Activated naive CD4-positive, alpha-beta T cell treated with anti-CD3 and anti-CD28 coated beads, Interleukin-2, amount 10 ng/mL, durations not matched to agents 7 days and 5 days (primary cell): ENCODE measurements at regions not wholly inside any gene's neighbourhood (a gene's known extent, or its start where the extent isn't known, plus 50 kb on each side); places are given as distances from the start of the nearest gene placed in this dataset.

Experiments used
- CTCF ChIA-PET: fragments of 350-600 bp; sonication (Branson Sonifier 250); formaldehyde crosslinking; loops from one replicate; lab custom pipeline; 2021; ENCODE audit warnings: antibody characterized with exemption; lab: Charles Lee
- DNase-seq: peaks from one replicate; pipeline ENCODE4 v3.0.0-alpha.2; 2020
- H3K27ac Mint-ChIP-seq: one replicate; pipeline ENCODE4 v1.8.0; 2021; ENCODE audit warnings: mild to moderate bottlenecking, moderate library complexity, mixed read lengths
- H3K27me3 Mint-ChIP-seq: one replicate; pipeline ENCODE4 v1.8.0; 2021; ENCODE audit warnings: mild to moderate bottlenecking, mixed read lengths
- H3K36me3 Mint-ChIP-seq: one replicate; pipeline ENCODE4 v1.8.0; 2021; ENCODE audit warnings: mixed read lengths
- H3K4me1 Mint-ChIP-seq: one replicate; pipeline ENCODE4 v1.8.0; 2021; ENCODE audit warnings: mixed read lengths
- H3K4me3 Mint-ChIP-seq: one replicate; pipeline ENCODE4 v1.8.0; 2021; ENCODE audit warnings: mild to moderate bottlenecking, moderate library complexity, mixed read lengths
- H3K9me3 Mint-ChIP-seq: one replicate; pipeline ENCODE4 v1.8.0; 2021; ENCODE audit warnings: mixed read lengths

- Mint-ChIP-seq H3K27me3 (peaks cover 5% of the 10 kb centered on the region), H3K9me3 (no peaks in the 10 kb centered on the region), H3K36me3 (no peaks in the 10 kb centered on the region), H3K4me1 (no peaks in the 10 kb centered on the region), H3K4me3 (no peak overlapping the region), H3K27ac (no peak overlapping the region)
- DNase-seq: no peak
- CTCF ChIA-PET: no interaction called here
These were observed 397.4 kb downstream of the PTPRU start for GRCh38 chr1:29633771-29634170.

- H3K9me3 Mint-ChIP-seq: peaks cover under 1% of the 10 kb centered on the region
- CTCF ChIA-PET: no interaction called here
- no peak for DNase-seq
- H3K4me1 Mint-ChIP-seq: no peaks in the 10 kb centered on the region
- H3K4me3 Mint-ChIP-seq: no peak overlapping the region
- peaks cover 5% of the 10 kb centered on the region for H3K27me3 Mint-ChIP-seq
- H3K27ac Mint-ChIP-seq: no peak overlapping the region
- no peaks in the 10 kb centered on the region for H3K36me3 Mint-ChIP-seq
These were observed 396.7 kb downstream of the PTPRU start for GRCh38 chr1:29632806-29633615.

- Mint-ChIP-seq H3K4me1 (no peaks in the 10 kb centered on the region), H3K27ac (no peak overlapping the region), H3K9me3 (peaks cover 2% of the 10 kb centered on the region), H3K27me3 (peaks cover 5% of the 10 kb centered on the region), H3K36me3 (no peaks in the 10 kb centered on the region), H3K4me3 (no peak overlapping the region)
- CTCF ChIA-PET: no interaction called here
- DNase-seq: no peak
These were observed 395.8 kb downstream of the PTPRU start for GRCh38 chr1:29631836-29632805.

- H3K9me3 Mint-ChIP-seq: peaks cover 2% of the 10 kb centered on the region
- DNase-seq: no peak
- H3K4me3 Mint-ChIP-seq: no peak overlapping the region
- CTCF ChIA-PET: no interaction called here
- no peaks in the 10 kb centered on the region for H3K36me3 Mint-ChIP-seq
- H3K27me3 Mint-ChIP-seq: peaks cover 8% of the 10 kb centered on the region
- no peaks in the 10 kb centered on the region for H3K4me1 Mint-ChIP-seq
- no peak overlapping the region for H3K27ac Mint-ChIP-seq
These were observed 395.0 kb downstream of the PTPRU start for GRCh38 chr1:29631361-29631760.

- H3K27ac Mint-ChIP-seq: no peak overlapping the region
- no peaks in the 10 kb centered on the region for H3K4me1 Mint-ChIP-seq
- peaks cover 3% of the 10 kb centered on the region for H3K27me3 Mint-ChIP-seq
- H3K9me3 Mint-ChIP-seq: peaks cover 2% of the 10 kb centered on the region
- no peak overlapping the region for H3K4me3 Mint-ChIP-seq
- CTCF ChIA-PET: no interaction called here
- H3K36me3 Mint-ChIP-seq: no peaks in the 10 kb centered on the region
- DNase-seq: no peak
These were observed 394.4 kb downstream of the PTPRU start for GRCh38 chr1:29630756-29631155.

- Mint-ChIP-seq H3K4me1 (no peaks in the 10 kb centered on the region), H3K27ac (no peak overlapping the region), H3K9me3 (peaks cover 2% of the 10 kb centered on the region), H3K4me3 (no peak overlapping the region), H3K27me3 (peaks cover 3% of the 10 kb centered on the region), H3K36me3 (no peaks in the 10 kb centered on the region)
- CTCF ChIA-PET: no interaction called here
- no peak for DNase-seq
These were observed 393.6 kb downstream of the PTPRU start for GRCh38 chr1:29629814-29630516.

GRCh38 chr1:29629401-29629800 is 393.1 kb downstream of the PTPRU start:
- Mint-ChIP-seq H3K4me3 (no peak overlapping the region), H3K9me3 (peaks cover 2% of the 10 kb centered on the region), H3K36me3 (no peaks in the 10 kb centered on the region), H3K27me3 (peaks cover 3% of the 10 kb centered on the region), H3K4me1 (no peaks in the 10 kb centered on the region), H3K27ac (no peak overlapping the region)
- DNase-seq: no peak
- CTCF ChIA-PET: no interaction called here

GRCh38 chr1:29628190-29628589 is 391.9 kb downstream of the PTPRU start:
- H3K27ac Mint-ChIP-seq: no peak overlapping the region
- no peak overlapping the region for H3K4me3 Mint-ChIP-seq
- DNase-seq: no peak
- peaks cover 2% of the 10 kb centered on the region for H3K9me3 Mint-ChIP-seq
- H3K4me1 Mint-ChIP-seq: no peaks in the 10 kb centered on the region
- peaks cover 3% of the 10 kb centered on the region for H3K27me3 Mint-ChIP-seq
- CTCF ChIA-PET: no interaction called here
- H3K36me3 Mint-ChIP-seq: no peaks in the 10 kb centered on the region

GRCh38 chr1:29626726-29627125 is 390.4 kb downstream of the PTPRU start:
- Mint-ChIP-seq H3K36me3 (no peaks in the 10 kb centered on the region), H3K9me3 (peaks cover 2% of the 10 kb centered on the region), H3K27me3 (peaks cover 8% of the 10 kb centered on the region), H3K4me3 (no peak overlapping the region), H3K4me1 (no peaks in the 10 kb centered on the region), H3K27ac (no peak overlapping the region)
- DNase-seq: no peak
- CTCF ChIA-PET: no interaction called here

GRCh38 chr1:29626066-29626465 is 389.7 kb downstream of the PTPRU start:
- CTCF ChIA-PET: no interaction called here

GRCh38 chr1:29625084-29625420 is 388.7 kb downstream of the PTPRU start:
- H3K36me3 Mint-ChIP-seq: no peaks in the 10 kb centered on the region
- H3K4me3 Mint-ChIP-seq: no peak overlapping the region
- no peak overlapping the region for H3K27ac Mint-ChIP-seq
- CTCF ChIA-PET: no interaction called here
- H3K27me3 Mint-ChIP-seq: peaks cover 8% of the 10 kb centered on the region
- peaks cover 2% of the 10 kb centered on the region for H3K9me3 Mint-ChIP-seq
- DNase-seq: no peak
- no peaks in the 10 kb centered on the region for H3K4me1 Mint-ChIP-seq

More at GRCh38 chr1:29626066-29626465, 389.7 kb downstream of the PTPRU start:
- no peak overlapping the region for H3K4me3 Mint-ChIP-seq
- no peak for DNase-seq
- H3K27me3 Mint-ChIP-seq: peaks cover 8% of the 10 kb centered on the region
- no peaks in the 10 kb centered on the region for H3K36me3 Mint-ChIP-seq
- no peak overlapping the region for H3K27ac Mint-ChIP-seq
- H3K9me3 Mint-ChIP-seq: peaks cover 2% of the 10 kb centered on the region
- H3K4me1 Mint-ChIP-seq: no peaks in the 10 kb centered on the region

GRCh38 chr1:29624320-29625083 is 388.2 kb downstream of the PTPRU start:
- Mint-ChIP-seq H3K36me3 (no peaks in the 10 kb centered on the region), H3K27me3 (peaks cover 8% of the 10 kb centered on the region)
- CTCF ChIA-PET: no interaction called here

GRCh38 chr1:29623501-29623900 is 387.2 kb downstream of the PTPRU start:
- Mint-ChIP-seq H3K27ac (no peak overlapping the region), H3K27me3 (peaks cover 8% of the 10 kb centered on the region), H3K36me3 (no peaks in the 10 kb centered on the region), H3K9me3 (peaks cover 2% of the 10 kb centered on the region), H3K4me3 (no peak overlapping the region), H3K4me1 (no peaks in the 10 kb centered on the region)
- DNase-seq: no peak
- CTCF ChIA-PET: no interaction called here

More at GRCh38 chr1:29624320-29625083, 388.2 kb downstream of the PTPRU start:
- Mint-ChIP-seq H3K27ac (no peak overlapping the region), H3K4me3 (no peak overlapping the region), H3K4me1 (no peaks in the 10 kb centered on the region), H3K9me3 (peaks cover 2% of the 10 kb centered on the region)
- DNase-seq: no peak
